ENCODE measurements at regions not wholly inside any gene's neighbourhood (a gene's known extent, or its start where the extent isn't known, plus 50 kb on each side); places are given as distances from the start of the nearest gene placed in this dataset.

- H3K4me3 ChIP-seq (ENCODE audit: low read depth, low read length): no peak overlapping the region
- TF ChIP-seq CTCF (IDR thresholded peaks at IDR 0.05; ENCODE audit: insufficient read depth, low read depth, low read length): no peak
- DNase-seq (ENCODE audit: low read depth): peak; percentile 76
Observed at GRCh38 chr5:39906146-39906545, 481.4 kb upstream of the DAB2 start.

- no peak for TF ChIP-seq CTCF (IDR thresholded peaks at IDR 0.05; ENCODE audit: insufficient read depth, low read depth, low read length)
- DNase-seq (ENCODE audit: low read depth): peak; percentile 17
- no peak overlapping the region for H3K4me3 ChIP-seq (ENCODE audit: low read depth, low read length)
Observed at GRCh38 chr5:39905356-39905755, 480.6 kb upstream of the DAB2 start.

DNA sequence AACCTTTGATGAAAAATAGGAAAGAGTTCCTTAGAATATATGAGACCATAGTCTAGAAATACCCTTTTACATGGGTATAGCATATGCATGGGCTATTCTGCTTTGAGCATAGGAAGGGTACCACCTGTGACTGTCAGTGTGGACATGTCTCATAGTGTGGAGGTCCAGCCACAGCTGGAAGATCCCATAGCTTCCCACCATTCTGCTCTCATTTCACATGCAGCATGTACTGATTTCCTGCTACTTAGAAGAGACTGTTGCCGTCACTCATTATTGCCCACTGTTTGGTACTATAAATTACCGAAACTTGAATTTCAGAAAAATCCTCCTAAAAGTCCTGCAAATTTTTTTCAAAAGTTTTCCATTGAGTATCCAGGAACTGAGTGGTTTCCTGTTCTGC is 477.8 kb upstream of the DAB2 start:
- no peak for TF ChIP-seq CTCF (IDR thresholded peaks at IDR 0.05; ENCODE audit: insufficient read depth, low read depth, low read length)
- no peak for DNase-seq (ENCODE audit: low read depth)
- no peak overlapping the region for H3K4me3 ChIP-seq (ENCODE audit: low read depth, low read length)

GRCh38 chr5:39898731-39899130 is 474.0 kb upstream of the DAB2 start:
- no peak overlapping the region for H3K4me3 ChIP-seq (ENCODE audit: low read depth, low read length)
- DNase-seq (ENCODE audit: low read depth): peak; percentile 29
- TF ChIP-seq CTCF (IDR thresholded peaks at IDR 0.05; ENCODE audit: insufficient read depth, low read depth, low read length): no peak

DNA sequence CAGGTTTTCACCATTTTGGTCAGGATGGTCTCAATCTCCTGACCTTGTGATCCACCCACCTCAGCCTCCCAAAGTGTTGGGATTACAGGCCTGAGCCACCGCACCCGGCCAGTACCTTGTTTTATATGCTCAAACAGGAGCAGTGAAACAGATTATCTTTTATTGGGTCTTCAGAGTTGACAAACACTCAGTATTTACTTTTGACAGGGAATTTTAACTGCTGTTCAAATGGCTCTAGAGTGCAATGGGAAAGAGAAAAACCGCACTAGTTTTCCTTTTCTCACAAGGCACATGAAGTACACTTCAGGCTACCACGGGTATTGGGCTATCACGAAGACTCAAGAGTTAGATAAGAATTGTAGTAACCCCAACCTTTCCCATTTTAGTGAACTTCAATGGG is 471.9 kb upstream of the DAB2 start:
- H3K4me3 ChIP-seq (ENCODE audit: low read depth, low read length): no peak overlapping the region
- DNase-seq (ENCODE audit: low read depth): no peak
- TF ChIP-seq CTCF (IDR thresholded peaks at IDR 0.05; ENCODE audit: insufficient read depth, low read depth, low read length): no peak

GRCh38 chr5:39896104-39896503 is 471.3 kb upstream of the DAB2 start:
- H3K4me3 ChIP-seq (ENCODE audit: low read depth, low read length): no peak overlapping the region
- DNase-seq (ENCODE audit: low read depth): no peak
- TF ChIP-seq CTCF (IDR thresholded peaks at IDR 0.05; ENCODE audit: insufficient read depth, low read depth, low read length): no peak

DNA sequence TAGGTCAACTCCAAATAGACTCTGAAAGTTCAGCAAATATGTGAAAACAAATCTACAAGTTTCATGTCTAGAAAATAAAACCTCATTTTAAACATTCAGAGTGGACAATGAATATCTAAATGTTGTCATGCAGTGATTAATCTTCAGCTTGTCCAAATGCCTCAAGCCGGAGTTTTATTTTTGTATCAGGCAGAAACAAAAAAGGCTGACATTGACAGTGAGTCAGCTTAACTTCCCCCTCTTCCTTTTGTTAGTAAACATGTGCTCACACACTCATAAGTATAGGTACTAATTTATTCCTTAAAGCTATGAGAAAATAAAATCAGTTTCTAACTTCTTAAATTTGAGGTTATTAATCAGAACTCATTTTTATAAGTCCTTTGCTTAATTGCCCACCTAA is 467.9 kb upstream of the DAB2 start:
- DNase-seq (ENCODE audit: low read depth): peak; percentile 31
- no peak for TF ChIP-seq CTCF (IDR thresholded peaks at IDR 0.05; ENCODE audit: insufficient read depth, low read depth, low read length)
- no peak overlapping the region for H3K4me3 ChIP-seq (ENCODE audit: low read depth, low read length)
